ENCODE measurements at regions not wholly inside any gene's neighbourhood (a gene's known extent, or its start where the extent isn't known, plus 50 kb on each side); places are given as distances from the start of the nearest gene placed in this dataset.

DNA sequence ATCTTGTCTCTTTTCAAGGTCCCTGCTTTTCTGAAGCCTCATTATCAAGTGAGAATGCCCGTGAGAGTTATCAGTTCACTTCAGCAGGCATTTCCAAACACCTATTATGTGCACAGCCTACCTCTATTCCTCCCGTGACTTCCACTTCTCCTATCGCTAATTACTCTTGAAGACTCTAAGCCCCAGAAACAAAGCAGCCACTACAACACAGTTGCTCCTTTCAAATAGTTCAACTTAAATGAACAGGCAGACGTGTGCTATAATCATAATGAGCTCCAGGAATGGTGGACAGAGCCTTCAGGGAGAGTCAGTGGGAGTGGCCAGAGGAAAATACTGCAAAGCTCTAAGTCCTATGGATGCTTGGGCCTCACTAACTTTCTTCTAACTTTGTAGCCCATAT lies 159.0 kb downstream of the RDH14 start:
- TF ChIP-seq, protein P1, sequence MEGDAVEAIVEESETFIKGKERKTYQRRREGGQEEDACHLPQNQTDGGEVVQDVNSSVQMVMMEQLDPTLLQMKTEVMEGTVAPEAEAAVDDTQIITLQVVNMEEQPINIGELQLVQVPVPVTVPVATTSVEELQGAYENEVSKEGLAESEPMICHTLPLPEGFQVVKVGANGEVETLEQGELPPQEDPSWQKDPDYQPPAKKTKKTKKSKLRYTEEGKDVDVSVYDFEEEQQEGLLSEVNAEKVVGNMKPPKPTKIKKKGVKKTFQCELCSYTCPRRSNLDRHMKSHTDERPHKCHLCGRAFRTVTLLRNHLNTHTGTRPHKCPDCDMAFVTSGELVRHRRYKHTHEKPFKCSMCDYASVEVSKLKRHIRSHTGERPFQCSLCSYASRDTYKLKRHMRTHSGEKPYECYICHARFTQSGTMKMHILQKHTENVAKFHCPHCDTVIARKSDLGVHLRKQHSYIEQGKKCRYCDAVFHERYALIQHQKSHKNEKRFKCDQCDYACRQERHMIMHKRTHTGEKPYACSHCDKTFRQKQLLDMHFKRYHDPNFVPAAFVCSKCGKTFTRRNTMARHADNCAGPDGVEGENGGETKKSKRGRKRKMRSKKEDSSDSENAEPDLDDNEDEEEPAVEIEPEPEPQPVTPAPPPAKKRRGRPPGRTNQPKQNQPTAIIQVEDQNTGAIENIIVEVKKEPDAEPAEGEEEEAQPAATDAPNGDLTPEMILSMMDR (IDR thresholded peaks at IDR 0.05; ENCODE audit: low read depth, low read length, poor library complexity, severe bottlenecking) = no peak
- no peak for TF ChIP-seq EZH2phosphoT487 (IDR thresholded peaks at IDR 0.05; ENCODE audit: borderline replicate concordance, low read length)
